Neural cell (in vitro differentiated cells): ENCODE measurements at regions not wholly inside any gene's neighbourhood (a gene's known extent, or its start where the extent isn't known, plus 50 kb on each side); places are given as distances from the start of the nearest gene placed in this dataset.

Experiments
- H2AFZ ChIP-seq: fragments of 200-600, 300-800 bp; sonication (generic), shearing (Covaris generic); 2 replicates; pipeline ENCODE4 v1.6.0; 2014; ENCODE audit warnings: low read depth, mild to moderate bottlenecking, antibody characterized with exemption, low read length, moderate library complexity
- H3F3A ChIP-seq: fragments of 200-600 bp; shearing (Covaris generic); 2 replicates; pipeline ENCODE4 v1.6.1; 2016; ENCODE audit warnings: mild to moderate bottlenecking, moderate library complexity, mixed read lengths, antibody characterized with exemption, low read length; ENCODE audit not compliant: insufficient read depth, poor library complexity, severe bottlenecking
- H3K27ac ChIP-seq: fragments of 200-600, 300-800 bp; sonication (generic), shearing (Covaris generic); 2 replicates; pipeline ENCODE4 v1.5.1; 2014; ENCODE audit warnings: mild to moderate bottlenecking, low read length, moderate library complexity
- H3K27me3 ChIP-seq: fragments of 300-800, 200-600 bp; sonication (generic), shearing (Covaris generic); 2 replicates; pipeline ENCODE4 v1.6.0; 2014; ENCODE audit warnings: mild to moderate bottlenecking, low read depth, low read length, moderate library complexity; ENCODE audit not compliant: insufficient read depth
- H3K36me3 ChIP-seq: fragments of 300-800, 200-600 bp; sonication (generic), shearing (Covaris generic); 2 replicates; pipeline ENCODE4 v1.5.1; 2014; ENCODE audit warnings: mild to moderate bottlenecking, antibody characterized with exemption, low read length, moderate library complexity; ENCODE audit not compliant: insufficient read depth
- H3K4me2 ChIP-seq: fragments of 300-800, 200-600 bp; sonication (generic), shearing (Covaris generic); 2 replicates; pipeline ENCODE4 v1.6.0; 2014; ENCODE audit warnings: mild to moderate bottlenecking, low read length
- H3K4me3 ChIP-seq: fragments of 300-800, 200-600 bp; sonication (generic), shearing (Covaris generic); 2 replicates; pipeline ENCODE4 v1.5.1; 2014; ENCODE audit warnings: mild to moderate bottlenecking, low read length, moderate library complexity
- H3K79me2 ChIP-seq: fragments of 200-600 bp; shearing (Covaris generic); replicated peaks from 2 replicates; pipeline ENCODE4 v1.6.0; 2014; ENCODE audit warnings: mild to moderate bottlenecking, low read length, moderate library complexity; ENCODE audit not compliant: insufficient read depth
- H3K9ac ChIP-seq: fragments of 300-800, 200-600 bp; sonication (generic), shearing (Covaris generic); 2 replicates; pipeline ENCODE4 v1.6.1; 2016; ENCODE audit warnings: mild to moderate bottlenecking, low read length, mixed read lengths
- H3K9me2 ChIP-seq: fragments of 200-600 bp; shearing (Covaris generic); 2 replicates; pipeline ENCODE4 v1.6.1; 2016; ENCODE audit warnings: mild to moderate bottlenecking, low read length, mixed read lengths; ENCODE audit not compliant: insufficient read depth
- H3K9me3 ChIP-seq: fragments of 200-600, 300-800 bp; sonication (generic), shearing (Covaris generic); 2 replicates; pipeline ENCODE4 v1.6.1; 2016; ENCODE audit warnings: mild to moderate bottlenecking, mixed run types, low read length, moderate library complexity, mixed read lengths
- H4K20me1 ChIP-seq: fragments of 200-600 bp; shearing (Covaris generic); 2 replicates; pipeline ENCODE4 v1.6.1; 2016; ENCODE audit warnings: mild to moderate bottlenecking, mixed run types; ENCODE audit not compliant: insufficient read depth
- CTCF ChIP-seq: fragments of 450-650 bp; IDR thresholded peaks from 2 replicates; pipeline ENCODE4 v1.5.1; 2014; ENCODE audit warnings: antibody characterized with exemption, mild to moderate bottlenecking, moderate library complexity; ENCODE audit not compliant: poor library complexity, severe bottlenecking
- EP300 ChIP-seq: fragments of 450-650 bp; conservative IDR thresholded peaks from 2 replicates; pipeline ENCODE4 v1.6.1; 2014; ENCODE audit warnings: antibody characterized with exemption, mild to moderate bottlenecking, moderate library complexity; ENCODE audit not compliant: poor library complexity, severe bottlenecking
- EZH2 ChIP-seq: fragments of 200-600, 300-800 bp; shearing (Covaris generic), sonication (generic); IDR thresholded peaks from 2 replicates; pipeline ENCODE4 v1.6.1; 2014; ENCODE audit warnings: antibody characterized with exemption, low read length, borderline replicate concordance, mild to moderate bottlenecking; ENCODE audit not compliant: insufficient read depth, poor library complexity, severe bottlenecking
- MXI1 ChIP-seq: fragments of 450-650 bp; conservative IDR thresholded peaks from 2 replicates; pipeline ENCODE4 v1.6.1; 2014; ENCODE audit warnings: antibody characterized with exemption, mild to moderate bottlenecking; ENCODE audit not compliant: poor library complexity, severe bottlenecking
- POLR2AphosphoS5 ChIP-seq: IDR thresholded peaks from 2 replicates; pipeline ENCODE4 v1.6.1; 2012
- RAD21 ChIP-seq: fragments of 450-650 bp; conservative IDR thresholded peaks from 2 replicates; pipeline ENCODE4 v1.6.1; 2014; ENCODE audit warnings: antibody characterized with exemption, mild to moderate bottlenecking, moderate library complexity
- REST ChIP-seq: IDR thresholded peaks from 2 replicates; pipeline ENCODE4 v1.6.1; 2012; ENCODE audit warnings: borderline replicate concordance
- SMC3 ChIP-seq: fragments of 450-650 bp; conservative IDR thresholded peaks from 2 replicates; pipeline ENCODE4 v1.6.1; 2014; ENCODE audit warnings: antibody characterized with exemption, mild to moderate bottlenecking, moderate library complexity; ENCODE audit not compliant: poor library complexity
- TAF1 ChIP-seq: IDR thresholded peaks from 2 replicates; pipeline ENCODE4 v1.6.1; 2012; ENCODE audit warnings: low read depth

DNA sequence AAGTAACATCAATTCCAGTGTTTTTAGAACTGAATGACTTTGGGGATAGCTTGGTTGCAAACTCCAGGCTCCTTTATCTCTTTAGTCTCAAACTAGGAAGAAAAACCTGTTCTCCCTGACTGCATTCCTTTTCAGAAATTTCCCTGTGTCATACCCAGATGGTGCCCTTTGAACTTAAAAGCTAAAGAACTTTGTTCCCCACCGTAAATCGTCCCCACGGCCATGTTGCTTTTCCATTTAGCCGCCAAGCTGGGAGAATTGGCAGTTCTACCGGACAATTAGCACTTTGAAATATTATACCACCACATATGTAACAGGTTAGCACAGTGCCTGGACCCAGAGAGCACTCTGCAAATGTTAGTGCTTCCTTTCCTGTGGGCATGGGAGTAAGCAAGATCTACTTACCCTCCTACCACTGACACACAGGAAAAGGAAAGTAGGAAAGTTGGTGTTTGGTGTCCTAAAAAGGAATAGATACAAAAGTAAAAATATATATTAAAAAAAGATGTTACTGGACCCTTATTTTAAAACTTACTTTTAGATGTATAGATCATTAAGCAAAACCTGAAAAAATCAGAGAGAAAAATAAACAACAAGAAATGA is 191.9 kb upstream of the MIR17HG start:
- Histone ChIP-seq H2AFZ (no peak overlapping the region), H3K9me3 (no peaks in the 10 kb centered on the region), H3K4me3 (no peak overlapping the region), H3K4me2 (no peak overlapping the region), H3K9ac (no peak overlapping the region), H3K79me2 (no peaks in the 10 kb centered on the region), H3K9me2 (no peaks in the 10 kb centered on the region), H3K27ac (no peak overlapping the region), H3K36me3 (no peaks in the 10 kb centered on the region), H3F3A (no peaks in the 10 kb centered on the region), H4K20me1 (no peaks in the 10 kb centered on the region), H3K27me3 (no peaks in the 10 kb centered on the region)
- TF ChIP-seq EZH2 (no peak), EP300 (no peak), REST (no peak), MXI1 (no peak), RAD21 (no peak), TAF1 (no peak), CTCF (no peak), POLR2AphosphoS5 (no peak)

DNA sequence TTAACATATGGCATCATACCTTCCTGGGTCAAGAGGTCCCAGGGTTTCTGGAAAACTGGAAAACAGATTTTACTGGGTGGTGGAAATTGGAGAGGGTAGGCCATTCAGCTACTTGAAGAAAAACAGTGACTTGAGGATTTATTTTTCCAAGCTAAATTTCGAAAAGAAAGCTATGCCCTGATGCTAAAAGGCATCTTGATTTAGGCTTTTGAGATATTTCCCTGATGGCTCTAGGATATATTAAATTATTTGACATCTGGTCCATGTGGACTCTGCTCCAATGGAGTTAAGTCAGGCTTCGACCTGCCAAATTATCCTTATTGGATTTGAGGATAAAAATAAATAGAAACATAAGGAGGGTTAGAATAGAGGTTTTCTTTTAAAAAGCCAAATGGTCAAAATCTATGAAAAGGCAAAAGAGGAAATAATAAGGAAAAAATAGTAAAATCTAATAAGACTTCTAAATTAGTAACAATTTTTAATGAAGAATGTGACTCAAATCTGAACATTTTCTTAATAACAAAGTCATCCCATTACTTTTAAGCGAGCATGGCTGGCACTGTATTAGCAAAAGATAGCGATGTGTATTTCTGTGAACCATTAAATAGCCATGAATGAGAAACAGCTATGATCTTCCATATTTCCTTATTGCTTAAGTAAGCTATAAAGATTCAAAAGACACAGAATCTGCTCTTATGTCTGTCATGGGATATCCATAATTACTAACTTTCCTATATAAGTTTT is 190.0 kb upstream of the MIR17HG start:
- Histone ChIP-seq H3K79me2 (no peaks in the 10 kb centered on the region), H3K27ac (no peak overlapping the region), H2AFZ (no peak overlapping the region), H3K9me2 (no peaks in the 10 kb centered on the region), H3F3A (no peaks in the 10 kb centered on the region), H3K4me2 (no peak overlapping the region), H3K9ac (no peak overlapping the region), H3K27me3 (no peaks in the 10 kb centered on the region), H3K4me3 (no peak overlapping the region), H4K20me1 (no peaks in the 10 kb centered on the region), H3K9me3 (no peaks in the 10 kb centered on the region), H3K36me3 (no peaks in the 10 kb centered on the region)
- TF ChIP-seq TAF1 (no peak), EZH2 (no peak), EP300 (no peak), RAD21 (no peak), REST (no peak), CTCF (no peak), MXI1 (no peak), POLR2AphosphoS5 (no peak), SMC3 (no peak)
